Psoas muscle (tissue), 7 donors: ENCODE measurements at regions not wholly inside any gene's neighbourhood (a gene's known extent, or its start where the extent isn't known, plus 50 kb on each side); places are given as distances from the start of the nearest gene placed in this dataset.
A peak's percentile ranks its signal among the peaks of the same experiment; 100 is the strongest.

ENCODE experiments used
- ATAC-seq, 4 donors: fragments of 200-7000 bp; cut with Tn5 transposase; one replicate each; pipeline ENCODE4 v1.9.1; 2020; ENCODE audit warnings: moderate library complexity in 3 of 4, mild to moderate bottlenecking in 2 of 4
- DNase-seq, 2 donors: peaks; one replicate each; pipeline ENCODE4 v3.0.0-alpha.2; 2020
- H3K27ac ChIP-seq: fragments of 200-600 bp; one replicate; pipeline ENCODE4 v1.8.0; 2022
- H3K27me3 ChIP-seq, 3 donors: fragments of 200-600 bp in 1 of 3; one replicate each; pipeline versions ENCODE4 v1.6.1 to v1.8.0; 2013 to 2022; ENCODE audit warnings: low read length in 2 of 3, mild to moderate bottlenecking in 2 of 3, moderate library complexity in 1 of 3; ENCODE audit not compliant: insufficient read depth in 3 of 3
- H3K36me3 ChIP-seq, 2 donors: fragments of 200-600 bp in 1 of 2; one replicate each; pipeline versions ENCODE4 v1.6.1 to v1.8.0; 2013 to 2022; ENCODE audit warnings: low read depth in 1 of 2, mild to moderate bottlenecking in 1 of 2, moderate library complexity in 1 of 2; ENCODE audit not compliant: insufficient read depth in 1 of 2
- H3K4me1 ChIP-seq: fragments of 200-600 bp; one replicate; pipeline ENCODE4 v1.8.0; 2022
- H3K4me3 ChIP-seq: fragments of 200-600 bp; one replicate; pipeline ENCODE4 v1.8.0; 2022; ENCODE audit warnings: mild to moderate bottlenecking
- H3K9me3 ChIP-seq: fragments of 200-600 bp; one replicate; pipeline ENCODE4 v1.8.0; 2022
- WGBS, 3 donors: extraction: QIAGEN DNeasy Blood & Tissue Kit; methylation state at CpG; one replicate each; pipeline versions ENCODE4 v1.1.6 to v1.1.7; 2013; 5-methylcytosine and 5-hydroxymethylcytosine counted together
- intact Hi-C, 2 donors: fragments of 100-400 bp; cut with DNase I; formaldehyde crosslinking; loops; one replicate each; pipeline versions ENCODE4 v1.11.0 to v1.14.2; 2022
- TF ChIP-seq, protein P1 (sequence below): fragments of 200-600 bp; IDR thresholded peaks from one replicate; pipeline ENCODE4 v1.8.0; 2022; ENCODE audit warnings: antibody characterized with exemption
- donor health status: healthy with polysubstance abuse.
- donor health status: DM: no; HTN: no; CAD: no; lungs with moderate emphysema.
- donor health status: Bipolar disorder and iron deficiency.
- donor health status: healthy.
- donor health status: DM: yes; HTN: yes; CAD: no.
- donor health status: DM: no; HTN: no; CAD: no.
- donor health status: DM: yes; HTN: yes; CAD: no.

DNA sequence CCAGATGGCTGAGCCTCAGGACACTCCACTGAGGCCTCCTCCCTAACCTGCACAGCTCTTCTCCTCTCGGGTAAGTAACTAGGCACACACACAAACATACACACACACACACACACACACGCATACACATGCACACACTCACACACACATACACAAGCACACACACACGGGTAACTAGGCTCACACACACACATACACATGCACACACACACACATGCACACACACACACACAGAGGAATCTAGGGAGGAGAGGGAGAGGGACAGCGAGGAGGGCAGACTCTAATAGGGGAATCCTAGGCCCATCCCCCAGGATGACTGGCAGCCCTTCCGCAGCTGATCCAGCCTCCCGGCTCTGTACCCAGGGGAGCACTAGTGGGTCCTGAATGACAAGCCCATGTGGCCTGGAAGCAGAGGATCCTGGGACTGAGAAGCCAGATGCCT is 177.4 kb upstream of the LINGO1 start:
- H3K27me3 ChIP-seq = no peaks in the 10 kb centered on the region
- no peaks in the 10 kb centered on the region for H3K36me3 ChIP-seq
- no peak overlapping the region for H3K27ac ChIP-seq
- no peaks in the 10 kb centered on the region for H3K9me3 ChIP-seq
- no peak for DNase-seq
- no peaks in the 10 kb centered on the region for H3K4me1 ChIP-seq
- WGBS, 3 donors = 29 to 40% (median 31%) methylated on average over 6 of the region's 6 CpGs
- peak; percentile 39 to 77 (median 48) for ATAC-seq
- intact Hi-C loops = no loop called here
- TF ChIP-seq, protein P1, sequence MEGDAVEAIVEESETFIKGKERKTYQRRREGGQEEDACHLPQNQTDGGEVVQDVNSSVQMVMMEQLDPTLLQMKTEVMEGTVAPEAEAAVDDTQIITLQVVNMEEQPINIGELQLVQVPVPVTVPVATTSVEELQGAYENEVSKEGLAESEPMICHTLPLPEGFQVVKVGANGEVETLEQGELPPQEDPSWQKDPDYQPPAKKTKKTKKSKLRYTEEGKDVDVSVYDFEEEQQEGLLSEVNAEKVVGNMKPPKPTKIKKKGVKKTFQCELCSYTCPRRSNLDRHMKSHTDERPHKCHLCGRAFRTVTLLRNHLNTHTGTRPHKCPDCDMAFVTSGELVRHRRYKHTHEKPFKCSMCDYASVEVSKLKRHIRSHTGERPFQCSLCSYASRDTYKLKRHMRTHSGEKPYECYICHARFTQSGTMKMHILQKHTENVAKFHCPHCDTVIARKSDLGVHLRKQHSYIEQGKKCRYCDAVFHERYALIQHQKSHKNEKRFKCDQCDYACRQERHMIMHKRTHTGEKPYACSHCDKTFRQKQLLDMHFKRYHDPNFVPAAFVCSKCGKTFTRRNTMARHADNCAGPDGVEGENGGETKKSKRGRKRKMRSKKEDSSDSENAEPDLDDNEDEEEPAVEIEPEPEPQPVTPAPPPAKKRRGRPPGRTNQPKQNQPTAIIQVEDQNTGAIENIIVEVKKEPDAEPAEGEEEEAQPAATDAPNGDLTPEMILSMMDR = no peak
- no peak overlapping the region for H3K4me3 ChIP-seq

- no peaks in the 10 kb centered on the region for H3K27me3 ChIP-seq
- no peak overlapping the region for H3K4me3 ChIP-seq
- intact Hi-C loops = no loop called here
- H3K9me3 ChIP-seq = no peaks in the 10 kb centered on the region
- H3K27ac ChIP-seq = no peak overlapping the region
- no peaks in the 10 kb centered on the region for H3K36me3 ChIP-seq
- no peaks in the 10 kb centered on the region for H3K4me1 ChIP-seq
- no peak for ATAC-seq
- WGBS, 3 donors = 93 to 95% (median 95%) methylated on average over 8 of the region's 8 CpGs
- no peak for DNase-seq
- TF ChIP-seq, protein P1 = no peak
Observed at GRCh38 chr15:77808581-77809177, 176.0 kb upstream of the LINGO1 start.

GRCh38 chr15:77808075-77808474 is 175.4 kb upstream of the LINGO1 start:
- H3K27ac ChIP-seq = no peak overlapping the region
- H3K4me3 ChIP-seq = no peak overlapping the region
- H3K27me3 ChIP-seq = no peaks in the 10 kb centered on the region
- TF ChIP-seq, protein P1 = no peak
- no peak for DNase-seq
- H3K9me3 ChIP-seq = no peaks in the 10 kb centered on the region
- no peaks in the 10 kb centered on the region for H3K4me1 ChIP-seq
- WGBS, 3 donors = 48 to 64% (median 57%) methylated on average over 7 of the region's 7 CpGs
- no peaks in the 10 kb centered on the region for H3K36me3 ChIP-seq
- intact Hi-C loops = no loop called here
- ATAC-seq = no peak

- no peaks in the 10 kb centered on the region for H3K4me1 ChIP-seq
- DNase-seq = no peak
- WGBS, 3 donors = 83 to 87% (median 85%) methylated on average over 9 of the region's 9 CpGs
- no peak for ATAC-seq
- H3K4me3 ChIP-seq = no peak overlapping the region
- no peaks in the 10 kb centered on the region for H3K36me3 ChIP-seq
- TF ChIP-seq, protein P1 = no peak
- H3K27me3 ChIP-seq = no peaks in the 10 kb centered on the region
- intact Hi-C loops = no loop called here
- no peak overlapping the region for H3K27ac ChIP-seq
- no peaks in the 10 kb centered on the region for H3K9me3 ChIP-seq
Observed at GRCh38 chr15:77807611-77808010, 174.9 kb upstream of the LINGO1 start.

GRCh38 chr15:77807115-77807514 is 174.4 kb upstream of the LINGO1 start:
- ATAC-seq = no peak

More at GRCh38 chr15:77807115-77807514, 174.4 kb upstream of the LINGO1 start:
- WGBS, 3 donors = 56 to 61% (median 59%) methylated on average over 6 of the region's 6 CpGs
- Histone ChIP-seq H3K9me3 (no peaks in the 10 kb centered on the region), H3K27ac (no peak overlapping the region), H3K36me3 (no peaks in the 10 kb centered on the region), H3K4me1 (no peaks in the 10 kb centered on the region), H3K27me3 (no peaks in the 10 kb centered on the region), H3K4me3 (no peak overlapping the region)
- DNase-seq = no peak
- TF ChIP-seq, protein P1 = no peak
- intact Hi-C loops = no loop called here
